Activated T-cell treated with anti-CD3 and anti-CD28 coated beads for 24 hours (primary cell): ENCODE measurements at regions not wholly inside any gene's neighbourhood (a gene's known extent, or its start where the extent isn't known, plus 50 kb on each side); places are given as distances from the start of the nearest gene placed in this dataset.

Experiments
- DNase-seq: peaks from one replicate; pipeline ENCODE4 v3.0.0-alpha.2; 2020; ENCODE audit warnings: low read depth

DNA sequence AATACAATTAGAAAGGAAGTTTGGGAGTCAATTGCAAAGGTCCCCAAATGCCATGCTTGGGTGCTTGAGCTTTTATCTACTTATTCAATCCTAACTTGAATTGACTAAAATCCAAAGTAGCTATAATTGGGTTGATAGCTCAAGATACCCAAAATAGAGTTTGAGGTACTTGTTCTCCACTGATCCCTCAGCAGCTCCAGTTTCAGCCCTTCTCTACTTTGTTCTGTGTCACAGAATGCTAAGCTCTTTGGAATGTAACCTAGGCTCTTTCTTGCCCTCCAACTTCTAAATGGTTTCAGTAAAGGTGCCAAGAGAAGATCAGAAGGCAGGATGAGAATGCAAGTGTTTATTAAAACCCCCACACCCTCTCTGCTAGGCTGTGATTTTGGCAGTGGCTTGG lies 251.4 kb upstream of the CLEC14A start:
- DNase-seq = no peak

DNA sequence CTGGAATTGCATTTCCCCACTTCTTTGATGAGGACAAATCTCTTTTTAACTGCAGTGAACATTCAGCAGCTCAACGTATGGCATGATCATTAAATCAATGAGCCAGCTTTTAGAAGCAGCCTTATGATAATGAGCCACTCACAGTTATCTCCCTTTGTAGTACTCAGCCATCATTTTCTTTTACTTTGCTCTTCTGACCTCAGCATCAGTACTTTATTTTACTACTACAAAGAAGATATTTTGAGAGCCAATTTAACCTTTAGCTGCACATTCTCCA lies 250.0 kb upstream of the CLEC14A start:
- DNase-seq = no peak

DNA sequence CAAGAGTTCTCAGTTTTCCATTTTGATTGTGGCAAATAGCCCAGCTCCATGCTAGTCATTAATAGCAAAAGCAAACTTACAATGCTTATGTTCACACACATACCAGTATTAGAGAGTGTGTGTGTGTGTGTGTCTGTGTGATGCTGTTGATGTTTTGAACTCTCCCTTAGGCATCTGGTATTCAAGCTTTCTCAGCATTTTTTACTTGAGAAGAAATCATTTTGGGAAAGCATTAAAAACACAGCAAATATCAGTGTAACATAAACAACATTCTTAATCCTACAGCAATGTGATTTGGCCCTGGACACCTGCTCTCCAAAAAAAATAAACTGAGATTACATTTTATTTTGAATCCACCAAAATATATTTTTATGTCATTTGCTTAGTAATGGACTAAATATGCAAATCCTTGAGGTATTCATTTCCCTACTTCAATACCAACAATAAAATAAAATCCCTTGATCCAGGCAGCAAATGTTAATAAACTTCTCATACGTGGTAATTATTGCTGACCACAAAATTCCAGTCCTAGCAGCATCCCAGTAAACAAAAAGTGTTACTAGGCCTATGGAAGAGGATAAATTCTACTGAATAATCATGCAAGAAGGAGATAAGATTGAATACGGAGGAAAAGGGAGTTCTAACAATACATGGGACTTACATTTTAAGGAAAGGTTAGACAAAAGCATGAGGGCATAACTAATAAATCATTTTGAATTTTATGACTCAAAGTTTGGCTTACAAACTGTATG lies 249.5 kb upstream of the CLEC14A start:
- DNase-seq = no peak

DNA sequence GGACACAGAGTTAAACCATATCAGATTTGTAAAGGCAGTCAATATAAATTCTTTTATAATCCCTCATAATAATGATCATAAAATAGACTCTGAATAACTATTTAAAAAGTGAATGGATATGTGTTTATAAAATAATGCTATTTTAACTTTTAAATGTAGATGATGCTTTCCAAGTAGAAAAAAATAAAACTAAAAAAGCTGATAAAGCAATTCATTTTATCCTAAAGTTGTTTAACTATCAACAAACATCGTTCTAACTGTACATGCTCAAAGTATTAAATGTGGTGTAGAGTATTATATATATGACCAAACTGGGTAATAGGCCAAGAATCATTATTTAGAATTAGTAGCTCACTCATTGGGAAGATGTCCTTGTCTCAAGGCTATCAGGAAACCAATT lies 248.3 kb upstream of the CLEC14A start:
- DNase-seq = no peak

DNA sequence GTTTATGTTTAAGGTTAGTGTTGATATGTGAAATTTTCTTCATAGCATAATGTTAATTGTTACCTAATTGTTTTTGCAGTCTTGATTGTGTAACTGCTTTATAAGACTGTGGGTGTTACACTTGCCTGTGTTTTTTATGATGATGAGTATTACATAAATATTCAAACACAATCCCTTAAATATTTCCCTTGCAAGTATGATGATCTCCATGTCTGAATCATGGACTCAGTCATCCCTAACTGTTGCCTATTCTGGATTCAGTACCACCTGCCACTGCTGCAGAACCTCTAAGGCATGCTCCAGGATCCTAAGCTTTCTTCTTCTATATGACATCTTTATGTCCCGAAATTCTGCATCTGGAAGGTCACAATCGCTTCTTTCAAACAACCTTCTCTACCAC lies 246.3 kb upstream of the CLEC14A start:
- DNase-seq = no peak

DNA sequence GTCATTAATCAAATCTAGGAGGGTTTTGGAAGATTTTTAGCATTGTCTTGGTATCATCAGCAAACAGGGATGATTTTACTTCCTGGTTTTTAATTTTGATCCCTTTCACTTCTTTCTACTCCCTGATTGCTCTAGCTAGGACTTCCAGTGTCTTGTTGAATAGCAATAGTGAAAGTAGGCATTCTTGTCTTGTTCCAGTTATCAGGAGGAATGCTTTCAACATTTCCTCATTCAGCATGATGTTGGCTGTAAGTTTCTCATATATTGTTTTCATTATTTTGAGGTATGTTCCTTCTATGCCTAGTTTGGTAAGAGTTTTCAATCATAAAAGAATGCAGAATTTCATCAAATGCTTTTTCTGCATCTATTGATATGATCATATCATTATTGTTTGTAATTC lies 244.2 kb upstream of the CLEC14A start:
- DNase-seq = no peak

DNA sequence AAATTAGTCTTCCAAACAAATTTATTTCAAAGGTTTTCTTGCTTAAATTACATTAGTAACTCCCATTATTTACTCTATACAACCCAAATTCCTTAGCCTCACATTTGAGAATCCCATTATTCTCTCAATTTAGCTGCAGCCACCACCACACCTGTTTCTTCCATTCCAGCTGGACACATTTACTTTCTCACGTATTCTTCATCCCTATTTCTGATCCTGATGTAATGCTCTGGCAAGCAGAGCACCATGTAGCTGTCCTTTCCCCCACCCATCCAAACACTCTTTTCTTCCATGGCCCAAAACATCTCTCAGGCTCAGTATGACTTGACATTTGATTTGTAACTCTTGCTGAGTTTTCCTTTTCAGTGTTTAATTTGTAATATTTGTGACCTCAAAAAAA lies 240.2 kb upstream of the CLEC14A start:
- DNase-seq = no peak

DNA sequence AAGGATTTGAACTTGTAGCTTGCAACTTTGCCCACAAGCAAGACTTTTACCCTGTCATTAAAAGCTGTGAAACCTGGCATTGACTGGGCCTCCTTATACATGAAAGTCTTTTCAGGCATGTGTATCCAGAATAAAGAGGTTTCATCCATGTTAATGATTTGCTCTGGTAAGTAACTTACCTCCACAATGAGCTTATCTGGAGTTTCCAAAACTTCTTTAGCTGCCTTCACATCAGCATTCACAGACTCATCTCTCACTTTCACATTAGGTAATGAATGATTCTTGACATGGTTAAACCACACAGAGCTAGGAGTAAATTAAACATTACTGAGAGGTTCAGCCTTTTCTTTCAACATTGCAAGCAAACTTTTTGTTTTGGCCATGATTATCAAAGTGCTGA lies 234.4 kb upstream of the CLEC14A start:
- no peak for DNase-seq

DNA sequence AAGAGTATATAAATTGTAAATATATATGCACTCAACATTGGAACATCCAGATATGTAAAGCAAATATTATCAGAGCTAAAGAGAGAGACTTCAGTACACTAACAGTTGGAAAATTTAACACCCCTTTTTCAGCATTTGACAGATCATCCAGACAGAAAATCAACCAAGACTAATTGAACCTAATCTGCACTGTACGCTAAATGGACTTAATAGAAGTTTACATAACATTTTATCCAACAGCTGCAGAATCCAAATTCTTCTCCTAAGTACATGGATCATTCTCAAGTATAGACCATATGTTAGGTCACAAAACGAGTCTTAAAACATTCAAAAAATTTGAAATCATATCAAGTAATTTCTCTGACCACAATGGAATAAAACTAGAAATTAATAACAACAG lies 229.1 kb upstream of the CLEC14A start:
- DNase-seq = no peak

DNA sequence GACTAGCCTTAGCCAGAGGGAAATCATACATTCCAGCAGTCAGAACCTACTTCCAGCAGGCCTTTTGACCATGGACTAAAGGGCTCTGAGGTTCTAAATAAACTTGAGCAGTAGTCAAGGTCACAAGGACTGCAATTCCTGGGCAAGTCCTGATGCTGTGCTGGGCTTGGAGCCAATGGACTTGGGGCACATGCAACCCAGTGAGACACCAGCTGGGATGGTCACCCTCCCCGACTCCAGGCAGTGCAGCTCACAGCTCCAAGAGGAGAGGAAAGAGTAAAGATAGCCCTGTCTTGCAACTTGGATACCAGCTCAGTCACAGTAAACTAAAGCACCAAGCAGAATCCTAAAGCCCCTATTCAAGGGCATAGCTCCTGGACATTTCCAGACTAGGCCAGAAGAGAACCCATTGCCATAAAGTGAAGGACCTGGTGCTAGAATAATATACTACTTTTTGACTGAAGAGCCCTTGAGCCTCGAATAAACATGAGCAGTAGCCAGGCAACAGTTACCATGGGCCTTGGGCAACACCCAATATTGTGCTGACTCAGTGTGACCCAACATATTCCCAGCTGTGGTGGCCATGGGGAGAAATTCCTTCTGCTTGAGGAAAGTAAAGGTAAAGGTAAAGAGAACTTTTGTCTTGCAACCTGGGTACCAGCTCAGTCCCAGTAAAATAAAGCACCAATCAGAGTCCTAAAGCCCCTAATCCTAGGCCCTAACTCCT lies 226.2 kb upstream of the CLEC14A start:
- no peak for DNase-seq

DNA sequence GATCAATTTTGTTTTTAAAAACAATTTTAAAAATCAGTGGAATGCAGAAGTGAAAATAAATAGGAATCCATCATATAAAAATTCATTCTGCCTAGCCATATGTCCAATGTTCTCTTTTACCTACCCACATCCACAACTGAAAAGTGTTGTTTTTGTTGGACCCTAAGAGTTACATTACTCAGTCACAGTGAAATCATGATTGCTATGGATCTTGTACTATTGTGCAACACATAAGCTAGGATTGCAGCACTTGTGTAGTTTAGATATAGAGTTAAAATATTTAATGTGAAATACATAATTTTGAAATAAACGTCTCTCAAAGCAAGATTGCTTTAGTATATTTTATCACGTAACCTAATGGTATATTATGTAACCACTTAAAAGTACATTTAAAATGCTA lies 213.3 kb upstream of the CLEC14A start:
- DNase-seq = no peak

DNA sequence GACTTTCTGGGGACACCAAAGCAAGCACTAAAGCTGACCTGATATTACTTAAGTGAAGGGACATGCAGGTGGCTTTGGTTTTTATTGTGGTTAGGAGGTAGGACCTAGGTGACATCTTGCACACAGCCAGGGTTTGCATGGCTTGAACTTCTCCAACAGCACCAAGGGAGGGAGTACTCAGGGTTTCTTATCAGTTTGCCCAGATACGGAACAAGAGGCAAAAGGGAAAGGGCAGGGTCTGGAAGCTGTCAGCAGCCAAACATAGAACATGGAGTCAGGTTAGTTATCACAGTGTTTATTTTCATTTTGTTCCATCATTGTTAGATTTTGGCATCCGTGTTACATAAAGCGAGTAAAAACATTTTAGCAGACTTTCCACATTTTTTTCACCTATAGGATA lies 186.3 kb upstream of the CLEC14A start:
- no peak for DNase-seq

DNA sequence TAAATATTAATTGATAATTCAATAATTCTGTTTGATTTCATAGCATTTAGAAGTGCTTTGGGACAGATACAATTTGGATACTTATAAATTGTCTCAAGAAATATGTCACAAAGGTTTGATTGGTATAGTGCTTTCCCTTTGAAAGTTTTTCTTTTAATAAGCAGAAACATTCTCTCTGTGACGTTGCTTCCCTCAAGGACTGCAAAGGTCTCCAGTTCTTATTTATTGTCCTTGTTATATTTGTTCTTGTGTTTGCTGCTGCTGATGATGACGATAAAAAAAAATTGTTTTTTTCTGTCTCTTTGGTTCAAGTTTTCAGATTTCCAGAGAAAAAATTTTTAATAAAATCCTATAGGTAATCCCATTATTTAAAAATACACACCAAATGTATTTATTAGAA lies 176.3 kb upstream of the CLEC14A start:
- no peak for DNase-seq

DNA sequence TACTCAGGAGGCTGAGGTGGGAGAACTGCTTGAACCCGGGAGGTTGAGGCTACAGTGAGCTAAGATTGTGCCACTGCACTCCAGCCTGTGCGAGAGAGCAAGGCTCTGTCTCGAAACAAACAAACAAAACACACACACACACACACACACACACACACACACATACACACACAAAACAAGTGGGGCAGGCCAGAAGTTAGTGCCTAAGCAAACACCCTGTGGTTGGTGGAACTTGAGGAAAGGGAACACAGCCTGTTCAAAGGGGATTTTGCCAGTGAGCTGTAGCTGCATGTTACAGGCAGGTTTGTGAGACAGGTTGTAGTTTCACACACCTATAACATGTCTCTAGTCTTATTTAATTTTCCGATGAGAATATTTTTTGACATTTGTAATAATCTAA lies 175.3 kb upstream of the CLEC14A start:
- DNase-seq = no peak

DNA sequence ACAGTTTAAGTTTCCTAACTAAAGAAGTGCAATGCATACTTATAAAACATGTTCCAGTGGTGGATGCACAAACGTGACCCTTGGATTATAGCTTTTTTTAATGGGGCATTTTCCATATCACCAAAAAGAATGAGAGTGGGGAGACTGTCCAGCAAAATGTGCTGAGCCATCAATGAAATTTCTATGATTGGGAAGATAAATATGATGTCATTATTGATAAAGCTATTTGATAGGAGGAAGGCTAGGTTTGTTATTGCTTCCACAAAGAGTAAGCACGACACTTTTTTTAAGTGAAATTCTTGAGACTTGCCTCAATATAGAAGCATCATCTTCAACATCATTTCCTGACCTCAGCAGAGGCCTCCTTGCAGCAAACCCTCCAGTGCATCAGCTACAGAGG lies 174.6 kb upstream of the CLEC14A start:
- no peak for DNase-seq

DNA sequence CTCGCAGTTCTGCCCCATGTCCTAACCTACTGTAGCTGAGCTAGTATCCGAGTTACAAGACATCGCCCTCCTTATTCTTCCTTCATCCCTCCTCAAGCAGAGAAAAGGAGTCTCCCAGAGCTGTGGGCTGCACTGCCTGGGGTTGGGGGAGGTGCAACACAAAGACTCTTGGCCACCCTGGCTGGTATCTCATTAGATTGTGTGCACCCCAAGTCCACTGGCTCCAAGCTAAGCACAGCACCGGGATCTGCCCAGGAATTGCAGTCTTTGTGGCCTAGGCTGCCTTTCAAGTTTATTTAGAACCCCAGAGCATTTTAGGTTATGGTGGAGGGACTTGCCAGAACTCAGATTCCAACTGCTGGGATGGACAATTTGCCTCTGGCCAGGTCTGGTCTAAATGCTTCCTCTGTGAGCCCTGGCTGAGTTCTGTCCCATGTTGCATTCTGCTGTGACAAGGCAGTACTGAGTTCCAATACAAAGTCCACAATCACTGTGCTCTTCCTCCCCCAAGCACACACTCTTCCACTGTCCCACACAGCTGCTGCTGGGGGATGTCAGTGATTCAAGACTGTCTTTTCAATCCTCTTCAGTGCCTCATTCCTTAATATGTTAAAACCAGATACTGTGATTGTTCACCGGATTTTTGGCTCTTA lies 169.6 kb upstream of the CLEC14A start:
- DNase-seq = no peak

DNA sequence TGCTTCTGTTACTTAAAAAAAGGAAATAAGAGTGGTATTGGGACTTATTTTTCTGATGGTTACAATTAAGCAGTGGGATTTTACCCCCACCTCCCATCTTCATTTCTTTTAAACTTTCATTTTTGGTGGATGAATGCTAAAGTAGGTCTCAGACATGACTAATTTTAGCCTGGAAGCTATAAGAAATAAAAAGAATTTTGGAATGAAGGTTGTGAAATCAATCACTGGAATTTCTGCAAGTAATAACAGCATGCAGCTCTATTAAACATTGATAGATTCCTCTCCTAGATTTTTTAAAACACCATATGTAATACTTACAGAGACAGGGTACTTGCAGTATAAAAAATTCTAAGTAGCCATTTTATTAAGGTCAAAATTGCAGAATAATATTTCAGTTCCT lies 164.2 kb upstream of the CLEC14A start:
- no peak for DNase-seq

DNA sequence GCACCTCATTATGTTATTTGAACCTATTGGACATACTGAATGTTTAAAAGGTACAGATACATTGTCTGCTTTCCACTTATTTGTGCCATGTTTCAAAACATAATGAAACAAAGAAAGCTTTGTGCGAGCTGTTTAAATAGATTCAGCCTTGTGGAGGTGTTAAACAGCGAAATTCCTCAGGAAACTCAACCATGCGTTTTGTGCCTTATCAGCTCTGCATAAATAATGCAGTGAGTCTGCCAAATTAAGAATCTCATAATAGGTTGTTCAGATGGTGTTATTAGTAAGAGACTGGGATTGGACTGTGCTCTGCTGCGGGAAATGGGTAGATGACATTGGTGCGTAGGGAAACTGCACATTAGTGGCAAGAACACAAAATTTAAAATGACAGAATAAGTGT lies 163.7 kb upstream of the CLEC14A start:
- no peak for DNase-seq

DNA sequence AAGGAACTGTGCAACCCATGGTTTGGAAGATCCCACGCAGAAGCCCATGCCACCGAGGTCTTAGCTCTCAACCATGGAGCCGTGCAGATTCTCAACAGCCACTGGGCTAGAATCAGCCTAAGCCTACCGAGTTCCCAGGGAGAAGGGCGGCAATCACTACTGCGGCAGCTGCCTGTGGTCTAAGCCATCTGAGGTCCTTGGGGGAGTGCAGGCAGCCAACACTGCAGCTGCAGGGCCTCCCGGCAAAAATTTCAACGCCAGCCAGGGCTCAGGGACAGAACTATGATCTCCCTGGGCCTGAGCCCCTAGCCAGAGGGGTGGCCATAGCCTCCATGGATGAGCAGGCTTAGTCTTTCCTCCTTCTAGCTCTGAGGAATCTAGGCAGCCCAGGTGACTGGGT lies 156.8 kb upstream of the CLEC14A start:
- DNase-seq = no peak

DNA sequence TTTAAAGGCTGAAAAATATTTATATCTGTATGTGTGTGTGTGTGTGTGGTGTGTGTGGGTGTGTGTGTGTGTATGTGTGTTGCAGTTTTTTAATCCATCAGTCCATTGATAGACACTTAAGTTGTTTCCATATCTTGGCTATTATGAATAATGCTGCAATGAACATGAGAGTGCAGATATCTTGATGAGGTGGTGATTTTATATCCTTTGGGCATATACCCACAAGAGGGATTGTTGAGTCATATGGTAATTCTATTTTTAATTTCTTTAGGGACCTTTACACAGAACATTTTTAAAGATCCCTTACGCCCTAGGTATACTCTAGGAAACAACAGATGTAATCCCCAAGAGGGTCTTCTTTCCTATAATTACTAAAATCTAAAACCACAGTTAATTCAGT lies 154.5 kb upstream of the CLEC14A start:
- DNase-seq = no peak

DNA sequence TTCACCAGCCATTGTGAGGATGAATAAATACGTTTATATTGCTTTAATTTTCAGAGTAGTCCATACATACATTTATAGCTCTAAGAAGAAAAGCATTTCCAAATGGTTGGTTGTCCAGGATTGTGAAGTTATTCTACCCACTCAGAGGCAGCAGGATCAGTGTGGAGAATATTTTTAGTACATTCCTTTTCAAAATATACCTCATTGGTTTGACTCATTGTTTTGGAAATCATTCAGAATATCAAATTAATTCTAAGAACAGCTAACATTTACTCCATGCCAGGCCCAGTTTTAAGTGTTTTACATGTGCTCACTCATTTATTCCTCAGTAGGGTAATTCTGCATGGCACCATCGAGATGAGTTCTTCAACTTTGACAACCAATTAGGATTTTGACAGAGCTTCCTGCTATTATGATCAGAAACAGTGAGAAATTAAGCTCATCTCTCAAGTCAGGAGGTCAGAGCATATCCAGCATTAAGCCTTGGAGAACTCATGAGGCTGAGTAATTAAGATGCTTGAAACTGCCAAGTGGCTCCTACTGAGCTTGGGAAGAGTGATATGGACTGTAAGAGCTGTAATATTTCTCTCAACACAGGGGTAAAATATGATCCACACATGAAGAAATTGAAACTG lies 153.3 kb upstream of the CLEC14A start:
- DNase-seq = no peak

DNA sequence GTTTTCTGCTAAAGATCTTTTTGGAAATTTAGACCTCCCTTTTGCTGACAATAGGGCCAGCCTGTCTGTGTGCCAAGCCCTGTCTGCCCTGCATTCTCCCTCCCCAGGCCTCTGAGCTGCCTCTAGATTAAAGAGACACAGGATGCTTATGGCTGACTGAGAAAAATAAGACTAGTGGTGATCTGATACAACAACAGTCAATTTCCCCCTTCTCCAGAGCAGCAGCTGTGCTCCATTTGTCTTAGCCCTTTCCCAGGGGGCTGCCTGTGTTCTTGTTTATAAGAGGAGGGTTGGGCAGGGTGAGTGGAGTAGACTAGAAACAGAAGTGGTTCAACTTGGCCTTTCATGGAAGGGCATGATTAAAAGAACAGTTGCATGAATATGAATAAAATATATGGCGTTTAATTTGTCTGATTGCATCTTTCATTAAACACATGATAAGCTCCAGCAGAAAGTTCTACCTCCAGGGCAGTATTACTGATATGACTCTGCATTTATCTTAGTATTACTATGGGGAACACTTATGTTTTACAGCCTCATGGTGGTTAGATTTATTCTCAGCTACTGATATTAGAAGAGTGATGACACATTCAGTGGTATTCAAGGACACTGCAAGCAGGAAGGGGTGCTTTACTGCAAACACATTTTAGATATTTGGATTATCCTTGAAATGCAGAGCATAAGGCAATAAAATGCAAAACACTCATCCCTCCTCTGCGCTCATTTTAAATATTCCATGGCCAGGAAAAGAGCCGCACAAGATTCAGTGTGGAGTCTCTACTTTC lies 150.2 kb upstream of the CLEC14A start:
- no peak for DNase-seq
